ENCODE measurements at regions not wholly inside any gene's neighbourhood (a gene's known extent, or its start where the extent isn't known, plus 50 kb on each side); places are given as distances from the start of the nearest gene placed in this dataset.

DNA sequence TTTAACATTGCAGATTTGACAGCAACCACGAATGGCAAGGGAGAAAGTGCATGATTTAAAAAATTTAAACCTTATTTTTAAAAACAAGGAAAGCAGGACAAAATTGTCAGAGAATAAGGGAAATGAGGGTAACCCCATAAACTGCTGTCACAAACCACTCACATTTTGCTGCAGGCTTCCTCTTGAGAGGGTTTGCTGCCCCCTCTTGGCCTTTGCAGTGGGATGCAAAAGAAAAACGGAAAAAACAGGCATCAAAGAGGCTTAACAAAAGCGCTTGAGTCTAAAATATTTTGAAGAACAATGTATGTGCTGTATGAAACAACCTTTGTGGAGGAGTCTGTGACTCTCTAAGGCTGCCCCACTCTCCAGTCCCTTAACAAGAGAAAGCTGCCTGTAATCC, 91.6 kb downstream of the TMX3 start:
- no peak for DNase-seq (ENCODE audit: extremely low read depth, insufficient read length)
- H3K4me3 ChIP-seq (replicated peaks; ENCODE audit: low read depth, low read length): no peak overlapping the region
- H3K36me3 ChIP-seq (ENCODE audit: control insufficient read depth, insufficient read depth, low read length): no peaks in the 10 kb centered on the region

DNA sequence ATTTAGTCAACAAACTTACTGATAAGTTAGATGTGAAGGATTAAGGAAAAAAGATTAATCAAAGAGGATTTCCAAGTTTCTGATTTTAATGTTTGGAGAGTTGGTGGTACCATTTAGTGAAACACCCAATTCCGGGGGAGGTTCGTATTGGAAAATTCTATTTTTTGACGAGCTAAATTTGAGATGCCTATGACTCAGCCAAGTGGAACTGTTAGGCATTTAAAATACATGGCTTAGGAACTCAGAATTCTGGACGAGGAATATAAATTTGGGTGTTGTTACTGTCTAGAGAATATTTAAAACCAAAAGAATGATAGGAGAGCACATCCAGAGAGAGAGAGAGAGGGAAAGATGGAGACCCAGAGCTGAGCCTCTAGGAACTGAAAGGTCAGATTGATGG, 103.6 kb downstream of the TMX3 start:
- Histone ChIP-seq H3K4me3 (replicated peaks; ENCODE audit: low read depth, low read length) (no peak overlapping the region), H3K36me3 (ENCODE audit: control insufficient read depth, insufficient read depth, low read length) (no peaks in the 10 kb centered on the region), H3K27me3 (replicated peaks; ENCODE audit: control insufficient read depth, insufficient read depth, low read length) (no peaks in the 10 kb centered on the region)
- TF ChIP-seq, protein P1, sequence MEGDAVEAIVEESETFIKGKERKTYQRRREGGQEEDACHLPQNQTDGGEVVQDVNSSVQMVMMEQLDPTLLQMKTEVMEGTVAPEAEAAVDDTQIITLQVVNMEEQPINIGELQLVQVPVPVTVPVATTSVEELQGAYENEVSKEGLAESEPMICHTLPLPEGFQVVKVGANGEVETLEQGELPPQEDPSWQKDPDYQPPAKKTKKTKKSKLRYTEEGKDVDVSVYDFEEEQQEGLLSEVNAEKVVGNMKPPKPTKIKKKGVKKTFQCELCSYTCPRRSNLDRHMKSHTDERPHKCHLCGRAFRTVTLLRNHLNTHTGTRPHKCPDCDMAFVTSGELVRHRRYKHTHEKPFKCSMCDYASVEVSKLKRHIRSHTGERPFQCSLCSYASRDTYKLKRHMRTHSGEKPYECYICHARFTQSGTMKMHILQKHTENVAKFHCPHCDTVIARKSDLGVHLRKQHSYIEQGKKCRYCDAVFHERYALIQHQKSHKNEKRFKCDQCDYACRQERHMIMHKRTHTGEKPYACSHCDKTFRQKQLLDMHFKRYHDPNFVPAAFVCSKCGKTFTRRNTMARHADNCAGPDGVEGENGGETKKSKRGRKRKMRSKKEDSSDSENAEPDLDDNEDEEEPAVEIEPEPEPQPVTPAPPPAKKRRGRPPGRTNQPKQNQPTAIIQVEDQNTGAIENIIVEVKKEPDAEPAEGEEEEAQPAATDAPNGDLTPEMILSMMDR (IDR thresholded peaks at IDR 0.05; ENCODE audit: insufficient read depth, low read length, poor library complexity, severe bottlenecking): no peak
- no peak for DNase-seq (ENCODE audit: extremely low read depth, insufficient read length)

More for the DNA sequence above, 91.6 kb downstream of the TMX3 start:
- H3K27me3 ChIP-seq (replicated peaks; ENCODE audit: control insufficient read depth, insufficient read depth, low read length): no peaks in the 10 kb centered on the region
- TF ChIP-seq, protein P1 (IDR thresholded peaks at IDR 0.05; ENCODE audit: insufficient read depth, low read length, poor library complexity, severe bottlenecking): peak; percentile 63

DNA sequence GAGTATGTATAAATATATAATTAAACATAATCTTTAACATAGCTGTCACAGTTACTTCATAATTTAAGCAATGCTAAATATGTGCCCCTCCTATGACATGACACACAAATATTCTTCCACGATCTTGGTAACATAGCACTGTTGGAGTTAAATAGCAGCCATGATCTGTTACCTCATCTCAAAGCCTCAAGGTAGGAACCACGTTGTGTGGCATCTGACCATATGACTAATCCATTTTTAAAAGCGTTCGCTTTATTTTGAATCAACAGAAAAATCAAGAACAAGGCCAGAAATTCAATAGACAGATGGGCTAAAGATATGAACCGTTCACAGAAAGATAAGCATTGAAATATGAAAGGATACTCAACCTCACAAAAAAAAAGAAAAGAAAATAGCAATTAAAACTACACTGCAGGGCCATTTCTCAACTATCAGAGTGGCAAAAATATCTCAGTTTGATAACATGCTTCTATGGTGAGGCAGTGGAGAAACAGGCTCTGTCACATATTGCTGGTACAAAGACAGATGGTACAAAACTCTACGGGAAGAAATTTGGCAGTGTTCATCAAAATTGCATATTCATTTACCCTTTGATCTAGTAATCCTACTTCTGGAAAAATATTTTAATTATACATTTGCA, 105.9 kb downstream of the TMX3 start:
- no peaks in the 10 kb centered on the region for H3K36me3 ChIP-seq (ENCODE audit: control insufficient read depth, insufficient read depth, low read length)
- TF ChIP-seq, protein P1 (IDR thresholded peaks at IDR 0.05; ENCODE audit: insufficient read depth, low read length, poor library complexity, severe bottlenecking): no peak
- DNase-seq (ENCODE audit: extremely low read depth, insufficient read length): no peak

DNA sequence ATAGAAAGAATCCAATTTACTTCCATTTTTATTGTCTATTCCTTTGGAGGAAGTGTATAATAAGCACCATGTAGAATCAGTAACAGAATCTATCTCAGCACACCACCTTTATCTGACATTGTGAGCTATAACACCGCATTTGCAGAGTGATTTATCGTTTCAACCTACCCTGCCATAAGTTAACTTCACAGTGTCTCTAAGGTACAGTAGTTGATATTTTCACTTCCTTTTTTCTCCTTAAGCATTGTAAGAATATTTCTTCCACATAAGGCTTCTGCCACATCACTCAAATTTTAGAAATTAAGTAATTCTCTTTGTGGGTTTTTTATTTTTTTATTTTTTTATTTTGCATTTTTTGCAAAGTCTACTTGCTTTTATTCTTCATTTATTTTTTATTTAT, 107.1 kb downstream of the TMX3 start:
- Histone ChIP-seq H3K4me3 (replicated peaks; ENCODE audit: low read depth, low read length) (no peak overlapping the region), H3K27me3 (replicated peaks; ENCODE audit: control insufficient read depth, insufficient read depth, low read length) (no peaks in the 10 kb centered on the region), H3K36me3 (ENCODE audit: control insufficient read depth, insufficient read depth, low read length) (no peaks in the 10 kb centered on the region)
- DNase-seq (ENCODE audit: extremely low read depth, insufficient read length): no peak
- TF ChIP-seq, protein P1 (IDR thresholded peaks at IDR 0.05; ENCODE audit: insufficient read depth, low read length, poor library complexity, severe bottlenecking): no peak

More for the DNA sequence above, 105.9 kb downstream of the TMX3 start:
- no peak overlapping the region for H3K4me3 ChIP-seq (replicated peaks; ENCODE audit: low read depth, low read length)
- H3K27me3 ChIP-seq (replicated peaks; ENCODE audit: control insufficient read depth, insufficient read depth, low read length): no peaks in the 10 kb centered on the region

DNA sequence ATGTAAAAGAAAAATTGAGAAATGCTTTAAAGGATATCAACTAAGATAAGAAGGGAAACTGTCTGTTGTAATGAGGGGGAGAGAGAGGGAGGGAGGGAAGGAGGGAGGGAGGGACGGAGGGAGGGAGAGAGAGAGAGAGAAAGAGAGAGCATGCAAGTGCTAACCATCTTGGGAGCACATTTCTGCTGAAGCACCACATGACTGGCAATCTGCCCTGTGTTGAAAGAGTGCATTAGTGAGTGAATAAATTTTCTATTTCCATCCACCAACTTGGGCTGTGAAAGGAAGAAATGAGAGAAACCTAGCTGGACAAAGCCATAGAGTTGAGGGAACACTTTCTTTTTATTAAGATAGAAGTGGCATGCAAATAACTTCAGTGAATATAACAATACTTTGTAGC, 110.7 kb downstream of the TMX3 start:
- Histone ChIP-seq H3K27me3 (replicated peaks; ENCODE audit: control insufficient read depth, insufficient read depth, low read length) (no peaks in the 10 kb centered on the region), H3K36me3 (ENCODE audit: control insufficient read depth, insufficient read depth, low read length) (no peaks in the 10 kb centered on the region), H3K4me3 (replicated peaks; ENCODE audit: low read depth, low read length) (no peak overlapping the region)
- TF ChIP-seq, protein P1 (IDR thresholded peaks at IDR 0.05; ENCODE audit: insufficient read depth, low read length, poor library complexity, severe bottlenecking): no peak
- DNase-seq (ENCODE audit: extremely low read depth, insufficient read length): no peak

DNA sequence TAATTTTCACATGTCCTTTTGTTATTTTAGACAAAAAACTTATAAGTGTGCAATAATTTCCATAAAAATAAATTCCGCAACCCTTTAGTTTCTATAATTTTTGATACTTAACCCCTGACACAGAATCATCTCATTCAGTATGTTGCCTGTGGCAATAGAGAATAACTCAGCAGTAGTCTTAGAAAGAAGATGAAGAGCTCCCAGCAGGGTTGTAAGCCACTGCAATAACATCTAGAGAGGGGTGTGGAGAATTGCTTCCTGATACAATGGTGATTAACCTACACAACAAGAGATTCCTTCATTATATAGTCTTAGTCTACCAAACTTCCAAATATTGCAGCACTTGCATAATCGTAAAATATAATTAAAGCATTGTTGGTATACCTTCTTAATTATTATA, 118.9 kb downstream of the TMX3 start:
- DNase-seq (ENCODE audit: extremely low read depth, insufficient read length): no peak
- Histone ChIP-seq H3K36me3 (ENCODE audit: control insufficient read depth, insufficient read depth, low read length) (no peaks in the 10 kb centered on the region), H3K4me3 (replicated peaks; ENCODE audit: low read depth, low read length) (no peak overlapping the region), H3K27me3 (replicated peaks; ENCODE audit: control insufficient read depth, insufficient read depth, low read length) (no peaks in the 10 kb centered on the region)
- TF ChIP-seq, protein P1 (IDR thresholded peaks at IDR 0.05; ENCODE audit: insufficient read depth, low read length, poor library complexity, severe bottlenecking): no peak

All from GM06990 (cell line).